Skin of body (tissue), 1 donor: ENCODE measurements at regions not wholly inside any gene's neighbourhood (a gene's known extent, or its start where the extent isn't known, plus 50 kb on each side); places are given as distances from the start of the nearest gene placed in this dataset.
A peak's percentile ranks its signal among the peaks of the same experiment; 100 is the strongest.
"Not testable (repeated sequence)": the region's sequence is repeated elsewhere in the genome, so short reads cannot be mapped to it uniquely, and the experiment has no call there.

ENCODE experiments used
- DNase-seq: peaks from one replicate; lab custom pipeline; 2025; lab: John Stamatoyannopoulos, UW

GRCh38 chr1:58932859-58933598, 149.2 kb upstream of the JUN start:
- no peak for DNase-seq

- DNase-seq, result no peak
Observed at GRCh38 chr1:58933599-58933926, 149.7 kb upstream of the JUN start.

GRCh38 chr1:58934706-58935105, 150.9 kb upstream of the JUN start:
- DNase-seq, result no peak

GRCh38 chr1:58936973-58937372, 153.1 kb upstream of the JUN start:
- DNase-seq, result no peak

GRCh38 chr1:58939146-58939545, 155.3 kb upstream of the JUN start:
- no peak for DNase-seq

- DNase-seq, result no peak
Observed at GRCh38 chr1:58939666-58940370, 156.0 kb upstream of the JUN start.

GRCh38 chr1:58941471-58942289, 157.8 kb upstream of the JUN start:
- no peak for DNase-seq

GRCh38 chr1:58942759-58943191, 158.9 kb upstream of the JUN start:
- DNase-seq, result peak; percentile 9

- DNase-seq, result no peak
Observed at GRCh38 chr1:58943776-58944175, 159.9 kb upstream of the JUN start.

GRCh38 chr1:58944439-58944838, 160.6 kb upstream of the JUN start:
- no peak for DNase-seq

GRCh38 chr1:58946390-58946789, 162.5 kb upstream of the JUN start:
- DNase-seq, result no peak

- no peak for DNase-seq
Observed at GRCh38 chr1:58948671-58949070, 164.8 kb upstream of the JUN start.

GRCh38 chr1:58949551-58950220, 165.8 kb upstream of the JUN start:
- DNase-seq, result no peak

- no peak for DNase-seq
Observed at GRCh38 chr1:58950897-58951296, 167.1 kb upstream of the JUN start.

- DNase-seq, result not testable (repeated sequence)
Observed at GRCh38 chr1:58953951-58954350, 170.1 kb upstream of the JUN start.

- not testable (repeated sequence) for DNase-seq
Observed at GRCh38 chr1:58963287-58963686, 179.4 kb upstream of the JUN start.

GRCh38 chr1:58964428-58964827, 180.6 kb upstream of the JUN start:
- DNase-seq, result no peak

GRCh38 chr1:58964880-58965279, 181.0 kb upstream of the JUN start:
- no peak for DNase-seq

GRCh38 chr1:58966103-58966916, 182.5 kb upstream of the JUN start:
- no peak for DNase-seq

GRCh38 chr1:58966917-58967740, 183.3 kb upstream of the JUN start:
- DNase-seq, result no peak
